Upper lobe of right lung (tissue), 1 donor: ENCODE measurements at regions not wholly inside any gene's neighbourhood (a gene's known extent, or its start where the extent isn't known, plus 50 kb on each side); places are given as distances from the start of the nearest gene placed in this dataset.
A peak's percentile ranks its signal among the peaks of the same experiment; 100 is the strongest.

ENCODE experiments used
- ATAC-seq: fragments of 200-7000 bp; cut with Tn5 transposase; one replicate; pipeline ENCODE4 v1.9.1; 2020; ENCODE audit warnings: mild to moderate bottlenecking, moderate library complexity
- DNase-seq: peaks from one replicate; pipeline ENCODE4 v3.0.0-alpha.2; 2020
- H3K27ac ChIP-seq: fragments of 200-600 bp; one replicate; pipeline ENCODE4 v1.8.0; 2022
- H3K27me3 ChIP-seq: fragments of 200-600 bp; one replicate; pipeline ENCODE4 v1.8.0; 2022; ENCODE audit warnings: mild to moderate bottlenecking
- H3K36me3 ChIP-seq: fragments of 200-600 bp; one replicate; pipeline ENCODE4 v1.8.0; 2022
- H3K4me1 ChIP-seq: fragments of 200-600 bp; one replicate; pipeline ENCODE4 v1.8.0; 2022
- H3K4me3 ChIP-seq: fragments of 200-600 bp; one replicate; pipeline ENCODE4 v1.8.0; 2022; ENCODE audit warnings: mild to moderate bottlenecking
- H3K9me3 ChIP-seq: fragments of 200-600 bp; one replicate; pipeline ENCODE4 v1.8.0; 2022
- CTCF ChIP-seq: fragments of 200-600 bp; IDR thresholded peaks from one replicate; pipeline ENCODE4 v1.8.0; 2022; ENCODE audit warnings: antibody characterized with exemption
- intact Hi-C: fragments of 100-400 bp; cut with DNase I; formaldehyde crosslinking; loops from one replicate; pipeline ENCODE4 v1.11.0; 2022
- donor health status: DM: no; HTN: yes; CAD: no; lungs with severe emphysema.

DNA sequence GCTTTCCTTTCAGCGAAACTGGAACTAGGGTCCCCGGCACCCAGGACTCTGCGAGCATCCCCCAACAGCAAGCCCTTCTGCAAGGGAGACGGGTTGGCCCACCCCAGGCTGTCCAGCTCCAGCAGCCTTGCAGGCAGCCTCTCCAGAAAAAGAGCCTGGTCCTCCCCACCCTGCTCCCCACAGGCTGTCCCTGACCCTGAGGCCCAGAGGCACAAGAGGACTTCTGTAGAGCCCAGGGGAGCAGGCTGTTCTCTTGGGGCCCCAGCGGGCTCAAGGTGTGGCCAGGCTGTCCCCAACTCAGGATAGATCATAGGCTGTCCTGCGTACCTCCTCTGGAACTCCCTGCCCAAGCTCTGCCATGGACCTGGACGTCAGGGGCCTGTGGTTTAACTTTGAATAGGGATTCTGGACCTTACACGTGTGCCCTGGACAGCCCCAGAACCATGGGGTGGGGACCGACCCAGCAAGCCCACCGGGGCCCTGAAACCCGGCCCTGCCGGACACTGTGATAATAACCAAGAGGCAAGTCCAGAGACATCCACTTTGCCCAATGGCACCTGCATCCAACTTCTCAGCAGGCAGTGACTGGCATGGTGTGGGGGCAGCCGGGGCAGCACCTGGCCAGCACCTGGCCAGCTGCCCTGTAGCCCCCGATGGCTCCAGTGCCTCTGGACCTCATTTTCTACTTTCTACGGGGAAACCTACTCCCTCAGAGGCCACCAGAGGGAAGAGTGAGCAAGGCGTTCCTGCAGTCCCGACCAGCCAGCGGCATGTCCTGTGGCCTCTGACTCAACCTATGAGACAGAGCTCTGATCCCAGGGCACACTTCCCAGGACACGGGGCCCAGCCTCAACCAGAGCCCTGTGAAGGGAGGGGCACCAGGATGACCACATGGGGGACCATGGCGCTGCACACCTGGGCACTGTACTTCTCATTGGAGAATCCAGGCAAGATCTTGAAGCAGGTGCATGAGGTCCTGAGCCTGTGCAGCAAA, 50.9 kb upstream of the TPM4 start:
- Histone ChIP-seq H3K36me3 (no peaks in the 10 kb centered on the region), H3K4me3 (no peak overlapping the region), H3K27ac (no peak overlapping the region), H3K9me3 (no peaks in the 10 kb centered on the region), H3K27me3 (no peaks in the 10 kb centered on the region), H3K4me1 (no peaks in the 10 kb centered on the region)
- intact Hi-C loops, result no loop called here
- ATAC-seq, result peak; percentile 51
- peak; percentile 58 for DNase-seq
- peak; percentile 31 for TF ChIP-seq CTCF

GRCh38 chr19:16026131-16026530, 50.2 kb upstream of the TPM4 start:
- H3K36me3 ChIP-seq, result no peaks in the 10 kb centered on the region
- ATAC-seq (no peak), DNase-seq (peak; percentile 48)
- H3K27me3 ChIP-seq, result no peaks in the 10 kb centered on the region
- TF ChIP-seq CTCF, result no peak
- H3K4me1 ChIP-seq, result no peaks in the 10 kb centered on the region
- intact Hi-C loops, result no loop called here
- no peak overlapping the region for H3K4me3 ChIP-seq
- no peaks in the 10 kb centered on the region for H3K9me3 ChIP-seq
- H3K27ac ChIP-seq, result no peak overlapping the region
